ENCODE measurements at regions not wholly inside any gene's neighbourhood (a gene's known extent, or its start where the extent isn't known, plus 50 kb on each side); places are given as distances from the start of the nearest gene placed in this dataset.

GRCh38 chr11:97107604-97108003, 717.8 kb downstream of the JRKL start:
- in situ Hi-C loops (cut with MboI; ENCODE audit: low sequenced_read_pairs): no loop called here

DNA sequence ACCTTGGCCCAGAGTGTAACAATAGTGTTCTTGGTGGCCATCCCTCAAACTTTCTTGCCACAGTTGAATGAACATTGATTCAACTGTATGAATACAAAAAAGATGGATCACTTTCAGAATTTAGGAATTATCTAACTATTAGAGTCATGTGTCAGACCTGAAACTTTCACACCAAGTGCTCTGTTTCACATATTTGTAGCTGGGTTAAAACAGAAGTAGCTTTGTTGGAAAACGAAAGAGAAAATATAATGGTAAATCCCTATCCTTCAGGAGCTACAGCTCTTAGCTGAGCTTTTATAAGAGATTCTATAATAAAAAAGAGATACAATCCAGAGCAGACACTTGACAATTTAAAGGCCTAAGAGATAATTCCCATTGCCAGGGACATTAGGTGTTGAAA, 719.3 kb downstream of the JRKL start:
- in situ Hi-C loops (cut with MboI; ENCODE audit: low sequenced_read_pairs): no loop called here

DNA sequence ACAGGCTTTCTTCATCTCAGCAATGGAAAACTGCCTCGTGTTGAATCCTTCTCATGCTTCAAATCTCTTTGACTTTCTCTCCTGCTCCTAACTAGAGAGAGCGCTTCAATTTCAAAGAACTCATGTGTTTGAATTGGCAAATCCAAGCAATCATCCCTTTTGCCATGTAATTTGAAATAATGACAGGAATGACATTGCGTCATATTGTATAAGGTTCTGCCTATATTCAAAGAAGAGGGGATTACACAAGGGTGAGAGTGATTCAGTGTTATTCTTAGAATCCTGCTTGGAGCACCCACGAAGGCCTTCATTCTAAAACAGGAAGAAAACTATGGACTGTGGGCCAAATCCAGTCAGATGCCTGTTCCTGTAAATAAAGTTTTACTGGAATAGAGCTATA, 720.6 kb downstream of the JRKL start:
- in situ Hi-C loops (cut with MboI; ENCODE audit: low sequenced_read_pairs): no loop called here

DNA sequence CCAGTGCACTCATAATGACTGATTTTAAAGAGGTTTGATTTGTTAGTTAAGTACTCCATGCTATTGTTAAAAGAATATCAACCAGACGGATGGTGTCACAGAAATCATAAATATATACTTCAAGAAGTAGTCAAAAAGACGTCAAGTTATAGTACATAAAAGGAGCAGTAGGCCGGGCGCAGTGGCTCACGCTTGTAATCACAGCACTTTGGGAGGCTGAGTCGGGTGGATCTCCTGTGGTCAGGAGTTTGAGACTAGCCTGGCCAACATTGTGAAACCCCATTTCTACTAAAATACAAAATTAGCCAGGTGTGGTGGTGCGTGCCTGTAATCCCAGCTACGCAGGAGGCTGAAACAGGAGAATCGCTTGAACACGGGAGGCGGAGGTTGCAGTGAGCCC, 721.7 kb downstream of the JRKL start:
- in situ Hi-C loops (cut with MboI; ENCODE audit: low sequenced_read_pairs): no loop called here

DNA sequence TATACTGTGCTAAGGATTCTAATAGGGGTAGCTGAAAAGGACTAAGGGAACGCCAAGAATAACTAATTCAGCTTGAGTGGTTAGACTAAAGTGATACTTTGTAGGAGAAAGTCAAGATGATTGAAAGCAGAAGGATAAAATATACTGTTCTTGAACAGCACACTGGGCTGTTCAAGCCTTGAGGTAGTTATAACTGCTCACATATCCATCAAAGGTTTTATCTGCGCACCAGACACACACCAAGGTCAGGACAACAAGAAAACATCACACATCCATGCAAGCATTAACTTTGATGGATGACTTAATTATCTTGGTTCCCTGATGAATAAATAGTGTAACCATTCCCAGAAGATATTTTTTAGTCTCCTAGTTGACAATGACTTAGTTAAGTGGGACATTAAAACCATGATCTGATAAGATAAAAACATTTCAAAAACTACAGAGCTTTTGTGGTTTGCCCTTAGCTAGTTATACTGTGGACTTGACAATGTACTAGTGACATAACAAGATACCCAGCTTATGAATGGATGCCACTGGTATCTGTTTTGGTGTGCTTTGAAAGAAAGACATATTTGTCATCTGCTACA, 728.9 kb downstream of the JRKL start:
- in situ Hi-C loops (cut with MboI; ENCODE audit: low sequenced_read_pairs): no loop called here

GRCh38 chr11:97123237-97123636, 733.4 kb downstream of the JRKL start:
- in situ Hi-C loops (cut with MboI; ENCODE audit: low sequenced_read_pairs): no loop called here

DNA sequence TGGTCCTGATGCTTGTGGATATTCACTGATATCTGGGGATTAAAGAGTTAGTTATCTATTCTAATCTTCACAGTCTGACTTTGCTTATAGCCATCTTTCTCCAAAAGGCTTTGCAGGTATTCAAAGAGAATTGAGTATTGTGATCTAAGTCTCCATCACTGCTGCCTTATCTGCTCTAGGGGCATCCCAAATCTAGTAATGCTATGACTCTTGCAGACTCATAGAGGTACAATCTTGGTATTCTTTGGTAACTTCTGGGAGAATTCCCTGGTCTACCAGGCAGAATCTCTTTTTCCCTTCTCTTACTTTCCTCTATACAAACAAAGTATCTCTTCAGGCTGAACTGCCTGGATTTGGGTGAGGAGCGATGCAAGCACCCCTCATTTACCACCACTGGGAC, 746.3 kb downstream of the JRKL start:
- in situ Hi-C loops (cut with MboI; ENCODE audit: low sequenced_read_pairs): no loop called here

DNA sequence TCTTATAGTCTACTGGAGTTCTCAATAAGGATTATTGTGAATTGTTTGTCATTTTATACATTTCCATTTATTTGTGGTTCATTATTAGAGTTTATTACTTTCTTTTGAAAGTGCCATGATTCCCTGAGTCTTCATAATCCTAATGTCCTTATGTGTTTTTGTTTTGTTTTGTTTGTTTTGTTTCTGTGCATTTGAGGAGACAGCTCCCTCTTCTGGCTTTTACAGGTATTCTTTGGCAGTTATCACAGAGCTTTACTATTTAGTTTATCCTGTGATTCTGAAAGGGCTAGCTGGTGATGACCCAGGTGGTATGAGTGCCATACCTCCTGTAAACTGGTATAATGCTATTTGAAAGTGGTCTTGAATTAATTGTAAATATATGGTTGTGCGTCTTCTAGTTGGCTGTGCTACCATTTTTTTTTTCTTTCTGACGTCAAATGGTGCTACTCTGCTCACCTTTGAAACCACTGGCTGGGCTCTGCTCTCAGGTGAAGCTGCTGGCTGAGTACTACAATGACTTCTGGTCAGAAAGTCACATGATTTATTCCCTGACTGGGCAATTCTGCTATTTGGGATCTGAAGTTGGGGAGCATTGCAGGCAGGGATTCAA, 751.2 kb downstream of the JRKL start:
- in situ Hi-C loops (cut with MboI; ENCODE audit: low sequenced_read_pairs): no loop called here

- in situ Hi-C loops (cut with MboI; ENCODE audit: low sequenced_read_pairs): no loop called here
Observed at GRCh38 chr11:97143463-97143862, 753.6 kb downstream of the JRKL start.

GRCh38 chr11:97149741-97150140, 759.9 kb downstream of the JRKL start:
- in situ Hi-C loops (cut with MboI; ENCODE audit: low sequenced_read_pairs): no loop called here

DNA sequence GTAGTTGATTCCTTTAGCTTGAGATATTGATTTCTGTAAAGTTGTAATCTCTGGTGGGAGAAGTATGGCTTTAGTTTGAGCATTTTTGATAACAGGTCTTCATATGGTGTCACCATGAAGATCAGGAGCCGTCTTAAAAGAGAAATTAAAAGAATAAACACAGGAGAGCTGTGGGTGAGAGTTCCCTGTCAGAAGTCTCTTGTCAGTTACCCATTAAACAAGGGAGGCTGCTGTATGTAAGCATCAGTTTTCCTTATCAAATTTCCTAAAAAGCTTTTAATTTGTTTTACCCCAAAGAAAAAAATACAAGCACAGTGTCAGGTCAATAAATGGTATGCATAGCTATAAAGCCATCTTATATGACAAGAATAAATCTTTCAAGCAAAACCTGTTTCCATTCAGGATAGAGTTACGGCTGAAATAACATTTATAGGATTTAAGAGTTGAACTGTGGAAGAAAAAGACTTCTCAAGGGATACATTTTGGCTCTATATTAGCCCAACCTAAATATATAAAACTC, 767.5 kb downstream of the JRKL start:
- in situ Hi-C loops (cut with MboI; ENCODE audit: low sequenced_read_pairs): no loop called here

GRCh38 chr11:97158243-97158642, 768.4 kb downstream of the JRKL start:
- in situ Hi-C loops (cut with MboI; ENCODE audit: low sequenced_read_pairs): no loop called here

- in situ Hi-C loops (cut with MboI; ENCODE audit: low sequenced_read_pairs): no loop called here
Observed at GRCh38 chr11:97163631-97164191, 773.9 kb downstream of the JRKL start.

- in situ Hi-C loops (cut with MboI; ENCODE audit: low sequenced_read_pairs): no loop called here
Observed at GRCh38 chr11:97201743-97202612, 812.2 kb downstream of the JRKL start.

DNA sequence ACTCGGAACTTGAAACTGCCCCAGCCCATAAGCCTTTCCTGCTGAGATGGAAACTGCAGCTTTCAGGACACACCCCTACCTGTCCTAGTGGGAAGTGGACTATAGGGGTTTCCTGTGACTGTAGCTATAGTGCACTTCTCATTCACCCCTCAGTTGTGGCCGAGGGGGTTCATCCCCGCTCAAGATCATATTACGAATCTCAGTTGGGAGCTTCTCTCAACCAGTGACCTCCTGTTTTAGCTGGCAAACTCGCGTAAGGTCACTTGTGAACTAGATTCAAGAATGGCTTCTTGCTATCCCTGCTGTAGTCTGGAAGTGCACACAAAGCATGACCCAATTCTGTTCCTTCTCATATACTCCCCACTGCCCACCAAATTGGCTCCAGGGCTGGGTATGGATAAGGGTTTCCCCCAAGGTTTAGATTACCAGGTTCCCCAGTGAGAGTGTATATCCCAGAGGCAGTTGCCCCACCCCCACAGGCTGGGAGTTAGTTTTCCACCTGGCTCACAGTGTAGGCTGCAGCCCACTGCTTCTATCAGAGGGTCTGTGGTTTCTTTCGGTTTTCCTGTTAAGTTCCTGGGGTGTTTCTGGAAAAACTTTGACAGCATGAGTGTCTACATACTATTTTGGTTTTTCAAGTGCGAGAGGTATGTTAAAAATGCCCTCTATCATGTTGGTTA, 812.9 kb downstream of the JRKL start:
- in situ Hi-C loops (cut with MboI; ENCODE audit: low sequenced_read_pairs): no loop called here

- in situ Hi-C loops (cut with MboI; ENCODE audit: low sequenced_read_pairs): no loop called here
Observed at GRCh38 chr11:97218011-97218410, 828.2 kb downstream of the JRKL start.

DNA sequence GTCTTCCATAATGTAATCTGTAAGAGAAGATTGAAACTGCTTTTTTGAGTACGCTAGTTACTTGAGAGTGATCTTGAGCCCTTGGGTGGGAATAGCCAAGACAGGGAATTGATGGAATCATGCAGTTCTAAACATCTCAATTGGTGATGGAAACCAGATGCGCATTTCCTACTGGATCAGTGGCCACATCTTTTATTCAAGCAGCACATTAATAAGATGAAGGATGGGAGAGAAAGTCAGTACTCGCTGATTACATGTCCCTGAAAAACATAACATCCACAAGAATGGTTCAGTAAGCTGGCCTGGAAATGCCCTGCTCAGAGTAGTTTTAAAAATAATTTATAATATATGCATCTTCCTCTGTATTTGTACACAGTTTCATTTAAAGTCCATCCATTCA, 833.8 kb downstream of the JRKL start:
- in situ Hi-C loops (cut with MboI; ENCODE audit: low sequenced_read_pairs): no loop called here

- in situ Hi-C loops (cut with MboI; ENCODE audit: low sequenced_read_pairs): no loop called here
Observed at GRCh38 chr11:97224396-97224795, 834.6 kb downstream of the JRKL start.

GRCh38 chr11:97225794-97226193, 836.0 kb downstream of the JRKL start:
- in situ Hi-C loops (cut with MboI; ENCODE audit: low sequenced_read_pairs): no loop called here

GRCh38 chr11:97229936-97230335, 840.1 kb downstream of the JRKL start:
- in situ Hi-C loops (cut with MboI; ENCODE audit: low sequenced_read_pairs): no loop called here

- in situ Hi-C loops (cut with MboI; ENCODE audit: low sequenced_read_pairs): no loop called here
Observed at GRCh38 chr11:97231231-97231630, 841.4 kb downstream of the JRKL start.

Data from HL-60/S4 treated with phorbol 12-myristate 13-acetate at 8.2 ng/mL for 4 days and 3 days (cell line).